ENCODE measurements at regions not wholly inside any gene's neighbourhood (a gene's known extent, or its start where the extent isn't known, plus 50 kb on each side); places are given as distances from the start of the nearest gene placed in this dataset.

DNA sequence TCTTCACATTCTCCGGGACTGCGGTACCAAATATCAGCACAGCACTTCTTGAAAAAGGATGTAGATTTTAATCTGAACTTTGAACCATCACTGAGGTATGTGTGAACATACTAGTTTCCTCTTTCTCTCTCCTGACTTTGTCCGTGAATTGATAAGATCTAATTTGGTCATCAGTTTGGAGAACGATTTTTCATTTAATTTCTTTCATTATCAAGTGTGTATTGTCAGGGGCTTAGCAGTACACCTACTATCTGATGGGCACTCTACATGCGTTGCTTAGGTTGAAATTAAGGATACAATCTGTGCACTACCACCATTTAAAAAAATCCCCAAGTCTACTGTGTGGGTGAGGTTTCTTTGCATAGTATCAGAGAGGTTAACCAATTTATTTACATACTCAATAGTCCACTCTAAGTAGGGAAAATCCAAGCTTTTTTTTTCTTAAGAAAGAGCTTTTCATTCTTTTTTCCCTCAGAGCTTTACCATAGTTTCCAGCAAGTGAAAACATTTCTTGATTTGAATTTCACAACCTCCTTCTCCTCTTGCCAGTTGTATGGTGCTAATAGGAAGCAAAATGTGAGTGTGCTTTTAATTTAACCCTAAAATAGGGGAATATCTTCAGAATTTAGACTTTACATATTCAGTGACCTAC lies 105.4 kb upstream of the ESR1 start:
- H3K36me3 ChIP-seq (replicated peaks; ENCODE audit: low read depth, low read length): no peaks in the 10 kb centered on the region
- H3K79me2 ChIP-seq (ENCODE audit: low read length): no peaks in the 10 kb centered on the region
- H3K9me3 ChIP-seq (ENCODE audit: insufficient read depth, low read length): no peaks in the 10 kb centered on the region
- H2AFZ ChIP-seq (ENCODE audit: low read depth, low read length): peak overlapping the region; percentile 23; the same call in 1 of the 2 replicates
- H3K9ac ChIP-seq (ENCODE audit: low read length): peak overlapping the region; percentile 32; the same call in 1 of the 2 replicates
- H3K27ac ChIP-seq (ENCODE audit: low read length): peak overlapping the region; percentile 93
- no peaks in the 10 kb centered on the region for H4K20me1 ChIP-seq (ENCODE audit: insufficient read depth, low read length)
- TF ChIP-seq EZH2phosphoT487 (IDR thresholded peaks at IDR 0.05; ENCODE audit: low read depth): no peak
- TF ChIP-seq, protein P1, sequence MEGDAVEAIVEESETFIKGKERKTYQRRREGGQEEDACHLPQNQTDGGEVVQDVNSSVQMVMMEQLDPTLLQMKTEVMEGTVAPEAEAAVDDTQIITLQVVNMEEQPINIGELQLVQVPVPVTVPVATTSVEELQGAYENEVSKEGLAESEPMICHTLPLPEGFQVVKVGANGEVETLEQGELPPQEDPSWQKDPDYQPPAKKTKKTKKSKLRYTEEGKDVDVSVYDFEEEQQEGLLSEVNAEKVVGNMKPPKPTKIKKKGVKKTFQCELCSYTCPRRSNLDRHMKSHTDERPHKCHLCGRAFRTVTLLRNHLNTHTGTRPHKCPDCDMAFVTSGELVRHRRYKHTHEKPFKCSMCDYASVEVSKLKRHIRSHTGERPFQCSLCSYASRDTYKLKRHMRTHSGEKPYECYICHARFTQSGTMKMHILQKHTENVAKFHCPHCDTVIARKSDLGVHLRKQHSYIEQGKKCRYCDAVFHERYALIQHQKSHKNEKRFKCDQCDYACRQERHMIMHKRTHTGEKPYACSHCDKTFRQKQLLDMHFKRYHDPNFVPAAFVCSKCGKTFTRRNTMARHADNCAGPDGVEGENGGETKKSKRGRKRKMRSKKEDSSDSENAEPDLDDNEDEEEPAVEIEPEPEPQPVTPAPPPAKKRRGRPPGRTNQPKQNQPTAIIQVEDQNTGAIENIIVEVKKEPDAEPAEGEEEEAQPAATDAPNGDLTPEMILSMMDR (IDR thresholded peaks at IDR 0.05; ENCODE audit: low read depth, low read length): no peak
- H3K4me3 ChIP-seq (ENCODE audit: low read length): peak overlapping the region; percentile 19; the same call in 1 of the 2 replicates
- peak overlapping the region; percentile 74 for H3K4me2 ChIP-seq (ENCODE audit: low read length)
- H3K27me3 ChIP-seq (ENCODE audit: low read depth, low read length): no peaks in the 10 kb centered on the region
- peaks cover 52% of the 10 kb centered on the region for H3K4me1 ChIP-seq (ENCODE audit: low read length)

DNA sequence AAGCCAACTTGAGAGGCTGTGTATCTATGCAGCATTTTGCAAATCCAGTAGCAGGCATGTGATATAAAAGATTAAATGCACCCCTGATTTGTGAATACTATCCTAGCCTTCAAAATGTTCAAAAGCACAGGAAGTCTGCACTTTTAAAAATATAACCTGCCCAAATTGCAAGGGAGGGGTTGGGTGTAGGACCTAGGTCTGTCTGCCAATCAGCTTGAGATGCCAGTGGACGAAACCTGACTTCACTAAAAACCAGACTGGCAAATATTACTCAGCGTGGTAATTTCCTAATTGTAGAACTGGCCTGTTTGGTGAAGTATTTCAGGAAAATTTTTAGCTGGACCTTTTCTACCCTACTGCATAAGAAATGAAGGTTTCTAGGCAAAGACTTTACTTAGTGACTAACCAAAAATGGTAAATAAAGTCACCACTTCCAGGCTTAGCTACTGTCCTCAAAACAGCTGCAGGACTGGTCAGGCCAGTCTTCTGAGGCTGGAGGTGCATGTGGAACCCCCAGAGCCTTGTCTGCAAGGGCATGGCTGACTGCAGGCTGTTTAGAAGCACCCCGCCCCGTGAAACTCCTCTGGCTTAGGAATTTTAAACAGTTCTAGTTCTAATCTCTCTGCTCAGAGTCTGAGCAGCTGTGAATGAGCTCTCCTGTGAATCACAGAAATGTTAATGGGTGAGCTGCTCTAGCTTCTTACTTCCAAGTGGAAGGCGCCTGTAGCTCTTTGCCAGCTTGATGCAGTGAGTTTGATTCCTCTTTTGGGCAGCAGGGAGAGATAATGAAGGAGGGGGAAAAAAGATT lies 104.4 kb upstream of the ESR1 start:
- no peak overlapping the region for H2AFZ ChIP-seq (ENCODE audit: low read depth, low read length)

DNA sequence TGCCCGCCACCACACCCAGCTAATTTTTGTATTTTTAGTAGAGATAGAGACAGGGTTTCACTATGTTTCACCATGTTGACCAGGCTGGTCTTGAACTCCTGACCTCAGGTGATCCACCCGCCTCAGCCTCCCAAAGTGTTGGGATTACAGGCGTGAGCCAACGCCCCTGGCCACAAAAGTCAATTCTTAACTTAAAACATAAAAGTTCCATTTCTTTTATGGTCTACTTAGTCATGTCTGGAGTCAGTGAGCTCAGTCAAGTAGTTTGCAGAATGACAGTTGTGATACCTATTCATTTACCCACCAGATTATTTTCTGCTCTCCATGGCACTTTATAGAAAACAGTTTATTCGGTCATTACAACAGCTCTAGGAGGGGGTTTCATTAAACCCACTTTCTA lies 103.1 kb upstream of the ESR1 start:
- Histone ChIP-seq H2AFZ (ENCODE audit: low read depth, low read length) (no peak overlapping the region), H3K9ac (ENCODE audit: low read length) (no peak overlapping the region; the same call in 1 of the 2 replicates), H3K27ac (ENCODE audit: low read length) (peak overlapping the region; percentile 93), H4K20me1 (ENCODE audit: insufficient read depth, low read length) (no peaks in the 10 kb centered on the region), H3K79me2 (ENCODE audit: low read length) (no peaks in the 10 kb centered on the region), H3K4me1 (ENCODE audit: low read length) (peaks cover 52% of the 10 kb centered on the region), H3K27me3 (ENCODE audit: low read depth, low read length) (no peaks in the 10 kb centered on the region), H3K4me2 (ENCODE audit: low read length) (peak overlapping the region; percentile 74; the same call in 1 of the 2 replicates), H3K9me3 (ENCODE audit: insufficient read depth, low read length) (no peaks in the 10 kb centered on the region), H3K4me3 (ENCODE audit: low read length) (no peak overlapping the region), H3K36me3 (replicated peaks; ENCODE audit: low read depth, low read length) (no peaks in the 10 kb centered on the region)
- TF ChIP-seq, protein P1 (IDR thresholded peaks at IDR 0.05; ENCODE audit: low read depth, low read length): no peak
- no peak for TF ChIP-seq EZH2phosphoT487 (IDR thresholded peaks at IDR 0.05; ENCODE audit: low read depth)

More for the DNA sequence above, 104.4 kb upstream of the ESR1 start:
- H3K27me3 ChIP-seq (ENCODE audit: low read depth, low read length): no peaks in the 10 kb centered on the region
- no peaks in the 10 kb centered on the region for H3K36me3 ChIP-seq (replicated peaks; ENCODE audit: low read depth, low read length)
- TF ChIP-seq EZH2phosphoT487 (IDR thresholded peaks at IDR 0.05; ENCODE audit: low read depth): no peak
- TF ChIP-seq, protein P1 (IDR thresholded peaks at IDR 0.05; ENCODE audit: low read depth, low read length): no peak
- H3K9me3 ChIP-seq (ENCODE audit: insufficient read depth, low read length): no peaks in the 10 kb centered on the region
- H3K4me3 ChIP-seq (ENCODE audit: low read length): peak overlapping the region; percentile 59
- H3K4me1 ChIP-seq (ENCODE audit: low read length): peaks cover 52% of the 10 kb centered on the region
- H3K9ac ChIP-seq (ENCODE audit: low read length): peak overlapping the region; percentile 35; the same call in 1 of the 2 replicates
- H3K27ac ChIP-seq (ENCODE audit: low read length): peak overlapping the region; percentile 93
- H3K4me2 ChIP-seq (ENCODE audit: low read length): peak overlapping the region; percentile 74
- no peaks in the 10 kb centered on the region for H4K20me1 ChIP-seq (ENCODE audit: insufficient read depth, low read length)
- H3K79me2 ChIP-seq (ENCODE audit: low read length): no peaks in the 10 kb centered on the region

All from OCI-LY3 (cell line).